A204.1 (cell line): ENCODE measurements at regions not wholly inside any gene's neighbourhood (a gene's known extent, or its start where the extent isn't known, plus 50 kb on each side); places are given as distances from the start of the nearest gene placed in this dataset.
"Not testable (repeated sequence)": the region's sequence is repeated elsewhere in the genome, so short reads cannot be mapped to it uniquely, and the experiment has no call there.

ENCODE experiments used
- FAIRE-seq: peaks from 2 replicates; lab custom pipeline; 2012; peaks lifted over from hg19 to GRCh38; lab: Jason Lieb, UNC

- FAIRE-seq: no peak
Observed at GRCh38 chr10:28130267-28130666, 131.4 kb upstream of the ODAD2 start.

GRCh38 chr10:28127881-28128280, 129.0 kb upstream of the ODAD2 start:
- FAIRE-seq: no peak

- no peak for FAIRE-seq
Observed at GRCh38 chr10:28125701-28126100, 126.8 kb upstream of the ODAD2 start.

- no peak for FAIRE-seq
Observed at GRCh38 chr10:28120795-28121194, 121.9 kb upstream of the ODAD2 start.

GRCh38 chr10:28120043-28120749, 121.3 kb upstream of the ODAD2 start:
- FAIRE-seq: no peak

GRCh38 chr10:28118985-28119628, 120.2 kb upstream of the ODAD2 start:
- no peak for FAIRE-seq

GRCh38 chr10:28113202-28113601, 114.3 kb upstream of the ODAD2 start:
- no peak for FAIRE-seq

GRCh38 chr10:28111712-28112111, 112.8 kb upstream of the ODAD2 start:
- FAIRE-seq: no peak

- no peak for FAIRE-seq
Observed at GRCh38 chr10:28105561-28105960, 106.7 kb upstream of the ODAD2 start.

GRCh38 chr10:28097633-28098032, 98.8 kb upstream of the ODAD2 start:
- no peak for FAIRE-seq

- no peak for FAIRE-seq
Observed at GRCh38 chr10:28095791-28096378, 97.0 kb upstream of the ODAD2 start.

- no peak for FAIRE-seq
Observed at GRCh38 chr10:28094121-28094520, 95.2 kb upstream of the ODAD2 start.

- FAIRE-seq: no peak
Observed at GRCh38 chr10:28091913-28092312, 93.0 kb upstream of the ODAD2 start.

- FAIRE-seq: no peak
Observed at GRCh38 chr10:28090506-28090905, 91.6 kb upstream of the ODAD2 start.

GRCh38 chr10:28089467-28089866, 90.6 kb upstream of the ODAD2 start:
- FAIRE-seq: no peak

- no peak for FAIRE-seq
Observed at GRCh38 chr10:28087661-28088351, 88.9 kb upstream of the ODAD2 start.

GRCh38 chr10:28085760-28086159, 86.9 kb upstream of the ODAD2 start:
- not testable (repeated sequence) for FAIRE-seq

- no peak for FAIRE-seq
Observed at GRCh38 chr10:28082885-28083284, 84.0 kb upstream of the ODAD2 start.

GRCh38 chr10:28082316-28082715, 83.4 kb upstream of the ODAD2 start:
- no peak for FAIRE-seq

GRCh38 chr10:28077889-28078288, 79.0 kb upstream of the ODAD2 start:
- FAIRE-seq: no peak

- FAIRE-seq: no peak
Observed at GRCh38 chr10:28075424-28075823, 76.5 kb upstream of the ODAD2 start.

GRCh38 chr10:28072573-28072972, 73.7 kb upstream of the ODAD2 start:
- no peak for FAIRE-seq

GRCh38 chr10:28060031-28060607, 61.2 kb upstream of the ODAD2 start:
- no peak for FAIRE-seq
